ENCODE measurements at regions not wholly inside any gene's neighbourhood (a gene's known extent, or its start where the extent isn't known, plus 50 kb on each side); places are given as distances from the start of the nearest gene placed in this dataset.

DNA sequence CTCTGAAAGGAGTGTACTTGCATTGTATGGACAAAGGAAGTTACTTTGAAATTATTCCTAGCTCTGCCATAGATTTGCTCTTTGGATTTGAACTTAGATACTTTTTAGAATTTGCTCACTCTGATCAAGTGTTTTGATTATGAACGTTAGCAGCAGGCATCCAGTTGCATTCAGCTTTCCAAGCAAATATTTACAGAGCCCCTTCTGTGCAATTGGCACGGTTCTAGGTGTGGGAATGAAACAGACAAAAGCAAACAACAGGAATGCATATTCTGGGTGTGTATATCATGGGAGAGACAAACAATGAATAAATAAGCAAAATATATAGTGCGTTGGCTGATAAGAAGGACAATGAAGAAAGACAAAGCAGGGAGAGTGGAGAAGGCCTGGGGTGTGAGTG, 125.5 kb upstream of the ADAMTS9 start:
- peaks cover 0 to 5% (median 3%) of the 10 kb centered on the region in 5 donors for H3K9me3 Mint-ChIP-seq
- peaks cover 0 to 3% (median 0%) of the 10 kb centered on the region in 3 donors for H3K36me3 Mint-ChIP-seq
- H3K4me3 Mint-ChIP-seq = no peak overlapping the region
- Histone ChIP-seq H3K27ac (ENCODE audit: low read depth, low read length) (no peak overlapping the region), H3K9me3 (ENCODE audit: low read length) (no peaks in the 10 kb centered on the region), H3K4me3 (ENCODE audit: low read length) (no peak overlapping the region), H3K36me3 (ENCODE audit: insufficient read depth, low read length) (no peaks in the 10 kb centered on the region), H3K4me1 (ENCODE audit: insufficient read depth, low read length) (no peaks in the 10 kb centered on the region), H3K27me3 (ENCODE audit: insufficient read depth, low read length, poor library complexity, severe bottlenecking) (no peaks in the 10 kb centered on the region)
- no peak overlapping the region for H3K27ac Mint-ChIP-seq
- H3K27me3 Mint-ChIP-seq = no peaks in the 10 kb centered on the region
- H3K4me1 Mint-ChIP-seq = no peaks in the 10 kb centered on the region
- ChIA-PET POLR2A (no interaction called here), CTCF (no interaction called here)
- DNase-seq = no peak

DNA sequence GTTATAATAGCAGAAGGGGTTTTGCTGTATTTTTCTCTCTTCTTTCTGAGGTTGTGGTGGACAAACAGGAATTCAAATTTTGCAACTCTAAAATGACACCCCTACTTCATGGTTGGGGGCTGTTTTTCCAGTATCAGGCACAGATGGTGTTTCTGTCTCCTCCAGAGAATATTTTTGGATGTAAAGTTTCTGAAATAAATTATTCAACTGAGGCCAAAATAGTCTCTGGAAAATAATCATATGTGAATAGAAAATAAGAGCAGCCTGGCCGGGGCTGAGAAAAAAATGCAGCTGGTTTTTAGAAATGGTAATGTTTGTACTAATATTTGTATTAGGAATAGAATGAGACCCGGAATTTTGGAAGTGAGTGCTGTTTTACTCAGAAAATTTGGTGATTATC, 121.3 kb upstream of the ADAMTS9 start:
- no peak overlapping the region for H3K4me3 Mint-ChIP-seq
- Histone ChIP-seq H3K27ac (ENCODE audit: low read depth, low read length) (no peak overlapping the region), H3K27me3 (ENCODE audit: insufficient read depth, low read length, poor library complexity, severe bottlenecking) (no peaks in the 10 kb centered on the region), H3K36me3 (ENCODE audit: insufficient read depth, low read length) (no peaks in the 10 kb centered on the region), H3K4me1 (ENCODE audit: insufficient read depth, low read length) (no peaks in the 10 kb centered on the region), H3K9me3 (ENCODE audit: low read length) (no peaks in the 10 kb centered on the region), H3K4me3 (ENCODE audit: low read length) (no peak overlapping the region)
- H3K36me3 Mint-ChIP-seq = peaks cover 0 to 3% (median 0%) of the 10 kb centered on the region in 3 donors
- H3K27ac Mint-ChIP-seq = no peak overlapping the region
- no peaks in the 10 kb centered on the region for H3K27me3 Mint-ChIP-seq
- POLR2A ChIA-PET = no interaction called here
- no peak for DNase-seq
- peaks cover 0 to 7% (median 2%) of the 10 kb centered on the region in 5 donors for H3K9me3 Mint-ChIP-seq
- CTCF ChIA-PET = no interaction called here
- H3K4me1 Mint-ChIP-seq = no peaks in the 10 kb centered on the region

DNA sequence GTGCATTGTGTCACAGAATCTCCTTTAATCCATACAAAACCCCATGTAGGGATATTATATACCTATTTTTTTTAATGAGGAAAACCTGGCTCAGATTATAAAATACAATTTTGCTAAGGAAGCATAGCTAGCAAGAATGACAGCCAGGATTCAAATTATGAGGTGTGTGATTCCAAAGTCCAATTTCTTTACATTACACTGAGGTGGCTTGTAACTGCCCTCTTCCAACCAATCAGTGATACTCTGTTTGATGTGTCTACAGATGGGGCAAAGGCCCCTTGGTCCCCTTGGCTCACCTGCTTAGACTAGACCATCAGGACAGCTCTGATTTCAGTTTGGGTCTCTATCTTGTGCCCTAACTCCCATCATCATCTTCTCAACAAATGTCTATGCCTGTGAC, 120.3 kb upstream of the ADAMTS9 start:
- H3K27ac Mint-ChIP-seq = no peak overlapping the region
- no peaks in the 10 kb centered on the region for H3K36me3 Mint-ChIP-seq
- ChIA-PET POLR2A (no interaction called here), CTCF (no interaction called here)
- peaks cover 2 to 10% (median 4%) of the 10 kb centered on the region in 5 donors for H3K9me3 Mint-ChIP-seq
- no peak for DNase-seq
- Histone ChIP-seq H3K27me3 (ENCODE audit: insufficient read depth, low read length, poor library complexity, severe bottlenecking) (no peaks in the 10 kb centered on the region), H3K4me3 (ENCODE audit: low read length) (no peak overlapping the region), H3K4me1 (ENCODE audit: insufficient read depth, low read length) (no peaks in the 10 kb centered on the region), H3K9me3 (ENCODE audit: low read length) (no peaks in the 10 kb centered on the region), H3K27ac (ENCODE audit: low read depth, low read length) (no peak overlapping the region), H3K36me3 (ENCODE audit: insufficient read depth, low read length) (no peaks in the 10 kb centered on the region)
- H3K4me1 Mint-ChIP-seq = no peaks in the 10 kb centered on the region
- no peak overlapping the region for H3K4me3 Mint-ChIP-seq
- H3K27me3 Mint-ChIP-seq = no peaks in the 10 kb centered on the region

DNA sequence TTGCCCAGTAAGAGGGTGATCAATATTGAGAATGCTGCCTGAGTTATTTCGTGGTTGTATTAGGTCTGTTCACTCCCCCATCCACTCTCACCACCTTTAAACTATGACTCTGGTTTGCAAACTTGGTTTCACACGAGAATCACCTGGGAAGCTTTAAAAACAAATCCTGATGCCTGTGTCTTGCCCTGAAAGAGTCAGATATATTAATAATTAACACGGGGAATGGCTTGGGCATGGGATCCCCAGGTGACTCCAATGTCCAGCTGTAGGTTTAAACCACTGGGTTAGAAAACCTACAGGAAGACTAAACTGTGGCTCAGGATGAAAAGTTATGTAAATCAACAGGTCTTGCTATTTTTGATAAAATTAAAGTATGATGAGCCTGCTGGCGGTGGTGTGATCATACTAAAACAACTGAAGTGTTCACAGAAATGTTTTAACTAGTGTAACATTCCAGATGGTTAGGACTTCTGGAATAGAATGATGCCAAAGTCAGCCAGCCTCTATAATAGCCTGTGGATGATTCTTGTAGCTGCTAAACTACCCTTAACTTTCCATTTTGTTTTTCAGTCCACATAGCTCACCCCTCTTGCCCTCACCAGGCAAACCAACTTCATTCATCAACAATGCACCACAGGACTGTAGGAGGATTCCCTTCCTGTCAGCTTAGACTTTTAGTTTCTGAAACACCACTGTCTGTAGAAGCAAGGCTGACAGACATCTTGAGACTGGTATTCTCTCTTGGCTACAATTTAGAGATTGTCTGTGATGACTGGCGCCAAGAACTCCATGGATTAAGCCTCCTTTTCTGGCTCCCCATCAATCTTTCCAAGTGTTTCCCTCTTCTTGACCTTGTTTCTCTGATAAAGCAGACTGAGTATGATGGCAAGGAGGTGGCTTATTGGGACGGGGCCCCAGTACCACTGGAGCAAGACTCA, 119.1 kb upstream of the ADAMTS9 start:
- Histone ChIP-seq H3K27me3 (ENCODE audit: insufficient read depth, low read length, poor library complexity, severe bottlenecking) (no peaks in the 10 kb centered on the region), H3K9me3 (ENCODE audit: low read length) (no peaks in the 10 kb centered on the region), H3K4me1 (ENCODE audit: insufficient read depth, low read length) (no peaks in the 10 kb centered on the region), H3K36me3 (ENCODE audit: insufficient read depth, low read length) (no peaks in the 10 kb centered on the region), H3K4me3 (ENCODE audit: low read length) (no peak overlapping the region), H3K27ac (ENCODE audit: low read depth, low read length) (no peak overlapping the region)
- DNase-seq = no peak
- no peaks in the 10 kb centered on the region for H3K36me3 Mint-ChIP-seq
- H3K27ac Mint-ChIP-seq = no peak overlapping the region
- peaks cover 2 to 12% (median 4%) of the 10 kb centered on the region in 5 donors for H3K9me3 Mint-ChIP-seq
- H3K27me3 Mint-ChIP-seq = no peaks in the 10 kb centered on the region
- CTCF ChIA-PET = no interaction called here
- H3K4me1 Mint-ChIP-seq = no peaks in the 10 kb centered on the region
- POLR2A ChIA-PET = no interaction called here
- no peak overlapping the region for H3K4me3 Mint-ChIP-seq

DNA sequence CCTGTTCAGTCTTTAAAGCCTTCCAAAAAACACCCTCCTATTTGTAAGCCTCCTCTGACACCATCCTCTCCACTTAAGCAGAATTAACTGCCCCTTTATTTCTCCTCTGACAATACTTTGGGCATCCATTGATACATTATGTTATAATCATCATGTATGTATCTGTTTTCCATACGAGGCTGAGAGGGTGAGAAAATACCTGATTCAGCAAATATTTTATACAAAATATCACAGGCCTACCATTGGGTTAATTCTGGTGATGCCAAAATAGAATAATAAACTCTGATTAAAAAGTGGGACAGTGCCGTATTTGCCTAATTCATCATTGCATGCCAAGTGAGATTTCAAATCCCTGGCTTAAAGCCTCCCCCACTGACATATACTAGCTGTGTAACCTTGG, 118.2 kb upstream of the ADAMTS9 start:
- no peaks in the 10 kb centered on the region for H3K4me1 Mint-ChIP-seq
- Histone ChIP-seq H3K27ac (ENCODE audit: low read depth, low read length) (no peak overlapping the region), H3K27me3 (ENCODE audit: insufficient read depth, low read length, poor library complexity, severe bottlenecking) (no peaks in the 10 kb centered on the region), H3K9me3 (ENCODE audit: low read length) (no peaks in the 10 kb centered on the region), H3K36me3 (ENCODE audit: insufficient read depth, low read length) (no peaks in the 10 kb centered on the region), H3K4me1 (ENCODE audit: insufficient read depth, low read length) (no peaks in the 10 kb centered on the region), H3K4me3 (ENCODE audit: low read length) (no peak overlapping the region)
- ChIA-PET POLR2A (no interaction called here), CTCF (no interaction called here)
- no peak overlapping the region for H3K4me3 Mint-ChIP-seq
- H3K9me3 Mint-ChIP-seq = peaks cover 2 to 11% (median 4%) of the 10 kb centered on the region in 5 donors
- DNase-seq = no peak
- no peaks in the 10 kb centered on the region for H3K36me3 Mint-ChIP-seq
- H3K27ac Mint-ChIP-seq = no peak overlapping the region
- no peaks in the 10 kb centered on the region for H3K27me3 Mint-ChIP-seq

DNA sequence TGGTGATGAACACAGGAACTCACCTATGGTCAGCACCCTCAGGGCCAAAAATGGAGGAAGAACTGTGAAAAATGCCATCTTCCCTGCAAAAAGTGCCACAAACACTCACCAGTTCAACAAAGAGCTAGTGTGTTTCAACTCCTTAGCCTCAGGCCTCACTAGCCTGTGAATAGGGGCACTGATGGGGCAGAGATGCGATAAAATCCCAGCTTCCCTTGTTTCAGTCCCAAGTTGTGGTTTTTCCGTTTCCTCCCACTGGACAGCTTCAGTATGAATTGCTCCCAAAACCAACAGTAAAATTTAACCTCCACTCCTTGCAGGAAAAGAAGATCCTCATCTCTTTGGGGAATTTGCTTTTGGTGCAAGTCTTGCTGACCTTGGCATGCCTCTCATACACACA, 117.4 kb upstream of the ADAMTS9 start:
- H3K9me3 ChIP-seq (ENCODE audit: low read length) = no peaks in the 10 kb centered on the region
- CTCF ChIA-PET = no interaction called here
- Mint-ChIP-seq H3K9me3 (peaks cover 2 to 10% (median 4%) of the 10 kb centered on the region in 5 donors), H3K4me1 (no peaks in the 10 kb centered on the region), H3K36me3 (no peaks in the 10 kb centered on the region), H3K27me3 (no peaks in the 10 kb centered on the region), H3K4me3 (no peak overlapping the region), H3K27ac (no peak overlapping the region)
- no peaks in the 10 kb centered on the region for H3K27me3 ChIP-seq (ENCODE audit: insufficient read depth, low read length, poor library complexity, severe bottlenecking)
- H3K36me3 ChIP-seq (ENCODE audit: insufficient read depth, low read length) = no peaks in the 10 kb centered on the region
- H3K4me1 ChIP-seq (ENCODE audit: insufficient read depth, low read length) = no peaks in the 10 kb centered on the region
- no peak overlapping the region for H3K27ac ChIP-seq (ENCODE audit: low read depth, low read length)
- DNase-seq = no peak
- POLR2A ChIA-PET = no interaction called here
- H3K4me3 ChIP-seq (ENCODE audit: low read length) = no peak overlapping the region

DNA sequence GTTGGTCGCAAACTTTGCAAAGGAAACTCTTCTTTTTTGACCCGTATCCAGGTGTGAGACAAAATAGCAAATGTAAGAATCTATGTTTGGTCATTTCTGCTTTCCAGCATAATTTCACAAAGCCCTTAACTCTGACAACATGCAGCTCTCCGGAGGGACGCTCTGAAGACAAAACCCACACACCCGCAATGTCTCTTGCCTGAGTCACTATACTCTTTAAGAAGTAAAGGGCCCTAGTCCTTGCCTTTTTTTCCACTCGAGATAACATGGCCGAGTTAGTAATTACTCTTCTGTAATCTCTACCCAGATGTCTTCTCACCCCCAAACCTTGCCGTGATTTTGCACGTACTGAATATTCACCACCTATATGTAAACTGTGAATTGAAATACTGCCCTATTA, 115.7 kb upstream of the ADAMTS9 start:
- Mint-ChIP-seq H3K4me3 (no peak overlapping the region), H3K27me3 (no peaks in the 10 kb centered on the region), H3K27ac (no peak overlapping the region), H3K36me3 (no peaks in the 10 kb centered on the region), H3K4me1 (no peaks in the 10 kb centered on the region), H3K9me3 (peaks cover 2 to 10% (median 4%) of the 10 kb centered on the region in 5 donors)
- ChIA-PET CTCF (no interaction called here), POLR2A (no interaction called here)
- no peaks in the 10 kb centered on the region for H3K36me3 ChIP-seq (ENCODE audit: insufficient read depth, low read length)
- no peak for DNase-seq
- no peaks in the 10 kb centered on the region for H3K9me3 ChIP-seq (ENCODE audit: low read length)
- H3K4me1 ChIP-seq (ENCODE audit: insufficient read depth, low read length) = no peaks in the 10 kb centered on the region
- H3K27ac ChIP-seq (ENCODE audit: low read depth, low read length) = no peak overlapping the region
- no peaks in the 10 kb centered on the region for H3K27me3 ChIP-seq (ENCODE audit: insufficient read depth, low read length, poor library complexity, severe bottlenecking)
- H3K4me3 ChIP-seq (ENCODE audit: low read length) = no peak overlapping the region

DNA sequence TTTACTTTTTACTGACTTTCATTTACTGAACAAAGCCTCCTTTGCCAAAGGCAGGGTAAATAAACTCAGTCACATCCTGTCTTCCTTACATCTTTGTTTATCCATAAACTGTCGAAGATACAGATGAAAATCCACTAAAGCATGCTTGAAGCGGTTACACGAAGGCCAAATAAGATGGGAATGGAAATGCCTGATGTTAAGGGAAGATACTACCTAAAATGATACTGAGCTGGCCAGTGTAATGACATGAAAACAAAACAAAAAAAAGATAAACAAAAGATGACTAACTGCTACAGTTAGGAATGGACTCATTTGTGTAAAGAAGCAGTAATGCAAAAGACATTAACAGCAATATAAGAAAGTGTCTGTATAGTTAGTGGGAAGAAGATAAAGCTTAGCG, 114.7 kb upstream of the ADAMTS9 start:
- H3K9me3 Mint-ChIP-seq = peaks cover 2 to 10% (median 5%) of the 10 kb centered on the region in 5 donors
- no peaks in the 10 kb centered on the region for H3K27me3 Mint-ChIP-seq
- ChIA-PET CTCF (no interaction called here), POLR2A (no interaction called here)
- H3K4me1 Mint-ChIP-seq = no peaks in the 10 kb centered on the region
- H3K27ac ChIP-seq (ENCODE audit: low read depth, low read length) = no peak overlapping the region
- no peaks in the 10 kb centered on the region for H3K27me3 ChIP-seq (ENCODE audit: insufficient read depth, low read length, poor library complexity, severe bottlenecking)
- no peak overlapping the region for H3K4me3 Mint-ChIP-seq
- DNase-seq = no peak
- no peaks in the 10 kb centered on the region for H3K36me3 Mint-ChIP-seq
- H3K4me1 ChIP-seq (ENCODE audit: insufficient read depth, low read length) = no peaks in the 10 kb centered on the region
- no peak overlapping the region for H3K4me3 ChIP-seq (ENCODE audit: low read length)
- H3K36me3 ChIP-seq (ENCODE audit: insufficient read depth, low read length) = no peaks in the 10 kb centered on the region
- no peaks in the 10 kb centered on the region for H3K9me3 ChIP-seq (ENCODE audit: low read length)
- H3K27ac Mint-ChIP-seq = no peak overlapping the region
